DMS114 treated with DMSO at 0.1 percent for 48 hours (cell line): ENCODE measurements at regions not wholly inside any gene's neighbourhood (a gene's known extent, or its start where the extent isn't known, plus 50 kb on each side); places are given as distances from the start of the nearest gene placed in this dataset.

ENCODE experiments used
- DNase-seq: peaks from one replicate; lab custom pipeline; 2025; ENCODE audit not compliant: unreplicated experiment; lab: John Stamatoyannopoulos, UW

- DNase-seq, result no peak
Measured at GRCh38 chr15:29919380-29919881, 97.2 kb upstream of the TJP1 start.

- DNase-seq, result no peak
Measured at GRCh38 chr15:29917600-29918597, 95.6 kb upstream of the TJP1 start.

GRCh38 chr15:29914511-29914926 lies 92.3 kb upstream of the TJP1 start:
- no peak for DNase-seq

- DNase-seq, result no peak
Measured at GRCh38 chr15:29913528-29914135, 91.4 kb upstream of the TJP1 start.

GRCh38 chr15:29911705-29912104 lies 89.4 kb upstream of the TJP1 start:
- no peak for DNase-seq

- DNase-seq, result no peak
Measured at GRCh38 chr15:29910068-29910467, 87.8 kb upstream of the TJP1 start.

- no peak for DNase-seq
Measured at GRCh38 chr15:29904757-29905417, 82.6 kb upstream of the TJP1 start.

GRCh38 chr15:29903785-29904464 lies 81.7 kb upstream of the TJP1 start:
- no peak for DNase-seq

GRCh38 chr15:29903028-29903427 lies 80.8 kb upstream of the TJP1 start:
- no peak for DNase-seq

- no peak for DNase-seq
Measured at GRCh38 chr15:29900237-29901189, 78.2 kb upstream of the TJP1 start.

GRCh38 chr15:29896062-29896461 lies 73.8 kb upstream of the TJP1 start:
- no peak for DNase-seq

- no peak for DNase-seq
Measured at GRCh38 chr15:29891096-29891457, 68.8 kb upstream of the TJP1 start.

GRCh38 chr15:29890336-29891095 lies 68.2 kb upstream of the TJP1 start:
- DNase-seq, result no peak

GRCh38 chr15:29889542-29890329 lies 67.5 kb upstream of the TJP1 start:
- DNase-seq, result no peak

GRCh38 chr15:29888646-29889045 lies 66.4 kb upstream of the TJP1 start:
- no peak for DNase-seq

GRCh38 chr15:29887721-29888120 lies 65.5 kb upstream of the TJP1 start:
- DNase-seq, result no peak

GRCh38 chr15:29885183-29885582 lies 62.9 kb upstream of the TJP1 start:
- no peak for DNase-seq

- no peak for DNase-seq
Measured at GRCh38 chr15:29883126-29883525, 60.9 kb upstream of the TJP1 start.
